GM12891 (cell line): ENCODE measurements at regions not wholly inside any gene's neighbourhood (a gene's known extent, or its start where the extent isn't known, plus 50 kb on each side); places are given as distances from the start of the nearest gene placed in this dataset.
"Not testable (repeated sequence)": the region's sequence is repeated elsewhere in the genome, so short reads cannot be mapped to it uniquely, and the experiment has no call there.

Experiments used
- PAX5 ChIP-seq: IDR thresholded peaks from 2 replicates; pipeline ENCODE4 v1.6.1; 2011; ENCODE audit warnings: low read length, moderate library complexity, mild to moderate bottlenecking; ENCODE audit not compliant: insufficient read depth, severe bottlenecking
- POLR2A ChIP-seq: IDR thresholded peaks from 2 replicates; pipeline ENCODE4 v1.6.1; 2011; ENCODE audit warnings: low read depth, low read length, control low read depth
- POLR2AphosphoS5 ChIP-seq: IDR thresholded peaks from 2 replicates; pipeline ENCODE4 v1.6.1; 2011; ENCODE audit warnings: low read depth, low read length, control low read depth
- SPI1 ChIP-seq: IDR thresholded peaks from 2 replicates; pipeline ENCODE4 v1.6.1; 2011; ENCODE audit warnings: low read depth, low read length, control low read depth
- TAF1 ChIP-seq: IDR thresholded peaks from 2 replicates; pipeline ENCODE4 v1.6.1; 2011; ENCODE audit warnings: low read depth, low read length, control low read depth

GRCh38 chr1:215030581-215030980, 52.0 kb upstream of the KCNK2 start:
- not testable (repeated sequence) for TF ChIP-seq SPI1, POLR2AphosphoS5, POLR2A, TAF1, PAX5
